SK-N-SH treated with all-trans-retinoic acid at 6 μM for 48 hours (cell line): ENCODE measurements at regions not wholly inside any gene's neighbourhood (a gene's known extent, or its start where the extent isn't known, plus 50 kb on each side); places are given as distances from the start of the nearest gene placed in this dataset.
A peak's percentile ranks its signal among the peaks of the same experiment; 100 is the strongest.

Experiments used
- ATAC-seq: fragments of 200-7000 bp; cut with Tn5 transposase; 3 replicates; pipeline ENCODE4 v1.9.1; 2020; ENCODE audit warnings: mild to moderate bottlenecking, moderate library complexity
- ARNTL ChIP-seq: fragments of 450-650 bp; formaldehyde crosslinking; IDR thresholded peaks from 2 replicates; pipeline ENCODE4 v1.5.0; 2020; ENCODE audit warnings: low read depth, mild to moderate bottlenecking, moderate library complexity, borderline replicate concordance
- CSDC2 ChIP-seq: fragments of 250-450 bp; sonication (Bioruptor Pico); IDR thresholded peaks from 2 replicates; pipeline ENCODE4 v1.5.0; 2020; ENCODE audit warnings: mild to moderate bottlenecking, moderate library complexity
- ESRRG ChIP-seq: fragments of 250-450 bp; sonication (Bioruptor Pico); IDR thresholded peaks from 2 replicates; pipeline ENCODE4 v1.6.1; 2021; ENCODE audit warnings: mild to moderate bottlenecking
- GLIS3 ChIP-seq: fragments of 250-450 bp; sonication (Bioruptor Pico); IDR thresholded peaks from 2 replicates; pipeline ENCODE4 v1.5.0; 2020; ENCODE audit warnings: mild to moderate bottlenecking, moderate library complexity
- ISL1 ChIP-seq: fragments of 250-450 bp; sonication (Bioruptor Pico); IDR thresholded peaks from 2 replicates; pipeline ENCODE4 v2.1.2; 2022; ENCODE audit warnings: mild to moderate bottlenecking, moderate library complexity
- OSR1 ChIP-seq: fragments of 250-450 bp; sonication (Bioruptor Pico); IDR thresholded peaks from 2 replicates; pipeline ENCODE4 v1.8.0; 2022; ENCODE audit warnings: moderate library complexity, mild to moderate bottlenecking, inconsistent platforms
- PPARA ChIP-seq: fragments of 250-450 bp; sonication (Bioruptor Pico); IDR thresholded peaks from 2 replicates; pipeline ENCODE4 v1.5.0; 2020; ENCODE audit warnings: mild to moderate bottlenecking, borderline replicate concordance
- RARB ChIP-seq: fragments of 250-450 bp; sonication (Bioruptor Pico); IDR thresholded peaks from 2 replicates; pipeline ENCODE4 v1.8.0; 2021; ENCODE audit warnings: mild to moderate bottlenecking, moderate library complexity
- SNAI2 ChIP-seq: fragments of 250-450 bp; sonication (Bioruptor Pico); IDR thresholded peaks from 2 replicates; pipeline ENCODE4 v1.5.0; 2020; ENCODE audit warnings: mild to moderate bottlenecking, moderate library complexity
- TCF4 ChIP-seq: fragments of 250-450 bp; sonication (Bioruptor Pico); IDR thresholded peaks from 2 replicates; pipeline ENCODE4 v1.8.0; 2021; ENCODE audit warnings: mild to moderate bottlenecking, moderate library complexity, borderline replicate concordance
- TOX ChIP-seq: fragments of 250-450 bp; sonication (Bioruptor Pico); IDR thresholded peaks from 2 replicates; pipeline ENCODE4 v1.8.0; 2021; ENCODE audit warnings: mild to moderate bottlenecking, moderate library complexity, borderline replicate concordance
- ZC3H10 ChIP-seq: fragments of 250-450 bp; sonication (Bioruptor Pico); IDR thresholded peaks from 2 replicates; pipeline ENCODE4 v1.5.1; 2021; ENCODE audit warnings: mild to moderate bottlenecking, moderate library complexity
- ZFP3 ChIP-seq: fragments of 250-450 bp; sonication (Bioruptor Pico); IDR thresholded peaks from 2 replicates; pipeline ENCODE4 v1.5.0; 2020; ENCODE audit warnings: mild to moderate bottlenecking, moderate library complexity
- ZFP30 ChIP-seq: fragments of 450-650 bp; formaldehyde crosslinking; IDR thresholded peaks from 2 replicates; pipeline ENCODE4 v1.5.0; 2022; ENCODE audit warnings: mild to moderate bottlenecking, moderate library complexity
- ZNF565 ChIP-seq: fragments of 450-650 bp; formaldehyde crosslinking; conservative IDR thresholded peaks from 2 replicates; pipeline ENCODE4 v1.5.0; 2020; ENCODE audit warnings: low read depth, mild to moderate bottlenecking, moderate library complexity
- ZNF8 ChIP-seq: fragments of 450-650 bp; formaldehyde crosslinking; IDR thresholded peaks from 2 replicates; pipeline ENCODE4 v1.5.0; 2020; ENCODE audit warnings: mild to moderate bottlenecking, moderate library complexity
- TF ChIP-seq, protein P1 (sequence below): fragments of 250-450 bp; sonication (Bioruptor Pico); IDR thresholded peaks from 2 replicates; pipeline ENCODE4 v1.5.1; 2020; ENCODE audit warnings: low read depth, mild to moderate bottlenecking, moderate library complexity
- TF ChIP-seq, protein P2 (sequence below): fragments of 250-450 bp; sonication (Bioruptor Pico); IDR thresholded peaks from 2 replicates; pipeline ENCODE4 v1.5.0; 2020; ENCODE audit warnings: mild to moderate bottlenecking, moderate library complexity
- TF ChIP-seq, protein P3 (sequence below): fragments of 250-450 bp; sonication (Bioruptor Pico); IDR thresholded peaks from 2 replicates; pipeline ENCODE4 v1.5.1; 2021; ENCODE audit warnings: mild to moderate bottlenecking, moderate library complexity
- TF ChIP-seq, protein P4 (sequence below): fragments of 250-450 bp; sonication (Bioruptor Pico); IDR thresholded peaks from 2 replicates; pipeline ENCODE4 v1.8.0; 2020; ENCODE audit warnings: mild to moderate bottlenecking, moderate library complexity, borderline replicate concordance

DNA sequence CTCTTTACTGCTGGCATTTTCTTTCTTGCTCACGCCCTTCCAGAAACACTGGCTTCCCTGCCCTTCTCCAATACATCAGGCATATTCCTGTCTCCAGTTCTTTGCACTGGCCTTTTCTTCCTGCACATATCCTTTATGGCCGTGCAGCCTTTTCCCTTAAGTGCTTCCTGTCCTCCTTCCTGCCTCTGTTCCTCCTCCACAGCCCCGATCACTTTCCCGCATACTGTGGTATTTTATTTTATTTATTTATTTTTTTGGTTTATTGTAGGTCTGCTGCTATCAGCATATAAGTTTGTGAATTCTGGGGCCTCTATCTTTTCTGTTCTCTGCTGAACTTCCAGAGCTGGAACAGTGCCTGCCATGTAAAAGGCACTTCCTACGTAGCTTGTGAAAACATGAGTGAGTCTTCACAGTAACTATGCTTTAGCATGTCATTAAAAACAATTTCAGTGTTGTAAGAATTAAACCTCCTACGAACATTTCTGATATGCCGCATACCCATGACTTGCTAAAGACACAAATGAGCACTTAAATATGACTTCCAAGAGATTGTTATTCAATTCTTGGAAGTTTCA is 289.1 kb downstream of the TRIB2 start:
- TF ChIP-seq RARB (CRISPR knock-in tag) (no peak), OSR1 (CRISPR knock-in tag) (no peak), TOX (CRISPR knock-in tag) (no peak), ARNTL (no peak), TCF4 (CRISPR knock-in tag) (no peak), CSDC2 (CRISPR knock-in tag) (no peak), ZFP3 (CRISPR knock-in tag) (no peak), ZNF565 (CRISPR knock-in tag) (no peak), ISL1 (CRISPR knock-in tag) (no peak), SNAI2 (CRISPR knock-in tag) (no peak)
- TF ChIP-seq, protein P1, sequence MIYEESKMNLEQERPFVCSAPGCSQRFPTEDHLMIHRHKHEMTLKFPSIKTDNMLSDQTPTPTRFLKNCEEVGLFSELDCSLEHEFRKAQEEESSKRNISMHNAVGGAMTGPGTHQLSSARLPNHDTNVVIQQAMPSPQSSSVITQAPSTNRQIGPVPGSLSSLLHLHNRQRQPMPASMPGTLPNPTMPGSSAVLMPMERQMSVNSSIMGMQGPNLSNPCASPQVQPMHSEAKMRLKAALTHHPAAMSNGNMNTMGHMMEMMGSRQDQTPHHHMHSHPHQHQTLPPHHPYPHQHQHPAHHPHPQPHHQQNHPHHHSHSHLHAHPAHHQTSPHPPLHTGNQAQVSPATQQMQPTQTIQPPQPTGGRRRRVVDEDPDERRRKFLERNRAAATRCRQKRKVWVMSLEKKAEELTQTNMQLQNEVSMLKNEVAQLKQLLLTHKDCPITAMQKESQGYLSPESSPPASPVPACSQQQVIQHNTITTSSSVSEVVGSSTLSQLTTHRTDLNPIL: no peak
- TF ChIP-seq, protein P2, sequence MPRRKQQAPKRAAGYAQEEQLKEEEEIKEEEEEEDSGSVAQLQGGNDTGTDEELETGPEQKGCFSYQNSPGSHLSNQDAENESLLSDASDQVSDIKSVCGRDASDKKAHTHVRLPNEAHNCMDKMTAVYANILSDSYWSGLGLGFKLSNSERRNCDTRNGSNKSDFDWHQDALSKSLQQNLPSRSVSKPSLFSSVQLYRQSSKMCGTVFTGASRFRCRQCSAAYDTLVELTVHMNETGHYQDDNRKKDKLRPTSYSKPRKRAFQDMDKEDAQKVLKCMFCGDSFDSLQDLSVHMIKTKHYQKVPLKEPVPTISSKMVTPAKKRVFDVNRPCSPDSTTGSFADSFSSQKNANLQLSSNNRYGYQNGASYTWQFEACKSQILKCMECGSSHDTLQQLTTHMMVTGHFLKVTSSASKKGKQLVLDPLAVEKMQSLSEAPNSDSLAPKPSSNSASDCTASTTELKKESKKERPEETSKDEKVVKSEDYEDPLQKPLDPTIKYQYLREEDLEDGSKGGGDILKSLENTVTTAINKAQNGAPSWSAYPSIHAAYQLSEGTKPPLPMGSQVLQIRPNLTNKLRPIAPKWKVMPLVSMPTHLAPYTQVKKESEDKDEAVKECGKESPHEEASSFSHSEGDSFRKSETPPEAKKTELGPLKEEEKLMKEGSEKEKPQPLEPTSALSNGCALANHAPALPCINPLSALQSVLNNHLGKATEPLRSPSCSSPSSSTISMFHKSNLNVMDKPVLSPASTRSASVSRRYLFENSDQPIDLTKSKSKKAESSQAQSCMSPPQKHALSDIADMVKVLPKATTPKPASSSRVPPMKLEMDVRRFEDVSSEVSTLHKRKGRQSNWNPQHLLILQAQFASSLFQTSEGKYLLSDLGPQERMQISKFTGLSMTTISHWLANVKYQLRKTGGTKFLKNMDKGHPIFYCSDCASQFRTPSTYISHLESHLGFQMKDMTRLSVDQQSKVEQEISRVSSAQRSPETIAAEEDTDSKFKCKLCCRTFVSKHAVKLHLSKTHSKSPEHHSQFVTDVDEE: no peak
- no peak for ATAC-seq

DNA sequence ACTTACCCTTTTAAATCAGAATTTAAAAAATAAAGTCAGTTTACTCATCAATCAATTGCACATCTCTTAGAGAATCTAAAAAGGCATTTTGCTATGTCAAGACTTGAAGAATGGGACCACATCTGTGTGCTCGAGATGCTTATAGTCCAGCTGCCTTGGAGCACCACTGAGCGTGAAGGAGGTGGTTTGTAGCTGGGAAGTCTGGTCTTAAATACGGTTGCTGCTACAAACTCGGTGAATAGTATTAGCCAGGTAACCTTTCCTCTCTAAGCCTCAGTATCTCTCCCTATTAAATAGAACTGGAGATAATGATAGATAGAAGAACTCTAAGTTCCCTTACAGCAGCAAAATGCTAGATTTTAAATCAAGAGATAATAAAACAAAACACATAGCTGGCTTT is 289.7 kb downstream of the TRIB2 start:
- TF ChIP-seq ZNF8 (no peak), ESRRG (CRISPR knock-in tag) (no peak), PPARA (no peak), CSDC2 (CRISPR knock-in tag) (no peak), RARB (CRISPR knock-in tag) (no peak), OSR1 (CRISPR knock-in tag) (no peak)
- TF ChIP-seq, protein P3, sequence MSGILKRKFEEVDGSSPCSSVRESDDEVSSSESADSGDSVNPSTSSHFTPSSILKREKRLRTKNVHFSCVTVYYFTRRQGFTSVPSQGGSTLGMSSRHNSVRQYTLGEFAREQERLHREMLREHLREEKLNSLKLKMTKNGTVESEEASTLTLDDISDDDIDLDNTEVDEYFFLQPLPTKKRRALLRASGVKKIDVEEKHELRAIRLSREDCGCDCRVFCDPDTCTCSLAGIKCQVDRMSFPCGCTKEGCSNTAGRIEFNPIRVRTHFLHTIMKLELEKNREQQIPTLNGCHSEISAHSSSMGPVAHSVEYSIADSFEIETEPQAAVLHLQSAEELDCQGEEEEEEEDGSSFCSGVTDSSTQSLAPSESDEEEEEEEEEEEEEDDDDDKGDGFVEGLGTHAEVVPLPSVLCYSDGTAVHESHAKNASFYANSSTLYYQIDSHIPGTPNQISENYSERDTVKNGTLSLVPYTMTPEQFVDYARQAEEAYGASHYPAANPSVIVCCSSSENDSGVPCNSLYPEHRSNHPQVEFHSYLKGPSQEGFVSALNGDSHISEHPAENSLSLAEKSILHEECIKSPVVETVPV: no peak
- peak; percentile 28; the same call in 2 of the 3 replicates for ATAC-seq

DNA sequence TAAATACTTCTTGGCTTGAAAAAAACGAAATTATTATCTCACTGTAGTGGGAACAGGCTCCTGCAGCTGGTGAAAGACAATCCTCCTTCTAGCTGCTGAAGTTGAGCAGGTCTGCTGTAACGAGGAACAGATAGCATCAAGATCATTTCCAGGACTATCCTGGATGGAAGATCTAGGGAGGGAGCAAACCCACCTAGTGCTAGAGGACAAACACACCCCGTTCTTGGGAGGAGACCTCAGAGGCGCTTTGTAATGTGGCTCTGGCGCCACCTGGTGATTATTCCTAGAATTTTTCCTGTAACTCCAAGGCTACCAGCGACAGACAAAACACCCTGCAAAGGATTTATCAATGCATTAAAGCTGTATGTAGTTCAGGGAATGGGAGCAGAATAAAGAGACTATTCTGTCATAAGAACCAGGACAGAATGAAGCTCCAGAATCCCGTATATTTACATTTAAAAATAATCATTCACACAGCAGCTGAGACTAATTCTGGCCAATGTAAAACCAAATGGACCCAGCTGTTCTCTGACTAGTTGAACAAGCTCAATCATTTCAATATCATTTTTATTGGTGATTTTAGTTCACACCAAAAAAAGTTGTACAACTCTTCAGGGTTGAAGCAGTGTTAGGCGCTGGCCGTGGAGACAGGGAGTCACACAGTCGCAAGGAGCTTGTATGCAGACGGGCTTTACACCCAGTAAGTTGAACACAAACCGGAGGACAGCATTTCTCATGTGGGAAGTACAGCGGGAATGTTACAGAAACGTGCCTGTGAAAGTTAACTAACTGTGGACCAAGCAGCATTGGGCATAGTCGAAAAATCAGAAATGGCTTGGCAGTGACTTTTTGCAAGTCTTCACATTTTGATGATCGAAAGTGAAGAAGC is 290.3 kb downstream of the TRIB2 start:
- TF ChIP-seq, protein P2: peak; percentile 68; the same call in 1 of the 2 replicates
- TF ChIP-seq ZFP30 (CRISPR knock-in tag) (no peak), TCF4 (CRISPR knock-in tag) (peak; percentile 72; the same call in 1 of the 2 replicates)
- peak; percentile 94 for ATAC-seq

DNA sequence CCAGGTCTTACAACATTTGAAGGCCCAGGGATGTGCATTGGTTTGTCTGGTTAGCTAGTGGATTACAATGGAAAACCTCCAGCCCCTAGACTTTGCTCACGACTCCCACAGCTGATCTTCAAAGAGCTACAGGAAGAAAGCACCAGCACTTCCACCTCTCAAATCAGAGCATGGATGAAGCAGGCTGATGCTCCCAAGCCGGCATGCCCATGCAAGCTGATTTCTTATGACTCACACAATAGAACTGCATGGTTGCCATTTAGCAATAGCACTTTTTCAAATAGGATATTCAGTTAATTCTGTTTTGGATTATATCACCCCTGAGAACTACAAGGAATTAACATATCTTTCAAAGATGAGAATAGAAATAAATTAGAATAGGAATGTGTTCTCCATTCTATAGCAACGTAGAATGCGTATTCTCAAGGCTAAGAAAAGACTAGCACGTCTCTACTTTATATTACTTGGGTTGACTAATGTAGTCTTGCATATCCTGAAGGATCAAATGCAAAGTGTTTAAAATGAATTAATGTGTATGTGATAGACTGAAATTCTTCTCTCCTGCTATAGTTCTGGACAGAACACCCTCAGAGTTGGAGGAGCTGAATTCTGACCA is 292.4 kb downstream of the TRIB2 start:
- ATAC-seq: no peak
- TF ChIP-seq PPARA: no peak
- no peak for TF ChIP-seq RARB (CRISPR knock-in tag)
- no peak for TF ChIP-seq ZC3H10 (CRISPR knock-in tag)
- no peak for TF ChIP-seq GLIS3
- TF ChIP-seq, protein P4, sequence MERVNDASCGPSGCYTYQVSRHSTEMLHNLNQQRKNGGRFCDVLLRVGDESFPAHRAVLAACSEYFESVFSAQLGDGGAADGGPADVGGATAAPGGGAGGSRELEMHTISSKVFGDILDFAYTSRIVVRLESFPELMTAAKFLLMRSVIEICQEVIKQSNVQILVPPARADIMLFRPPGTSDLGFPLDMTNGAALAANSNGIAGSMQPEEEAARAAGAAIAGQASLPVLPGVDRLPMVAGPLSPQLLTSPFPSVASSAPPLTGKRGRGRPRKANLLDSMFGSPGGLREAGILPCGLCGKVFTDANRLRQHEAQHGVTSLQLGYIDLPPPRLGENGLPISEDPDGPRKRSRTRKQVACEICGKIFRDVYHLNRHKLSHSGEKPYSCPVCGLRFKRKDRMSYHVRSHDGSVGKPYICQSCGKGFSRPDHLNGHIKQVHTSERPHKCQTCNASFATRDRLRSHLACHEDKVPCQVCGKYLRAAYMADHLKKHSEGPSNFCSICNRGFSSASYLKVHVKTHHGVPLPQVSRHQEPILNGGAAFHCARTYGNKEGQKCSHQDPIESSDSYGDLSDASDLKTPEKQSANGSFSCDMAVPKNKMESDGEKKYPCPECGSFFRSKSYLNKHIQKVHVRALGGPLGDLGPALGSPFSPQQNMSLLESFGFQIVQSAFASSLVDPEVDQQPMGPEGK (CRISPR knock-in tag): no peak
- no peak for TF ChIP-seq TOX (CRISPR knock-in tag)
- TF ChIP-seq, all 23 proteins: peak for 0
